ENCODE measurements at regions not wholly inside any gene's neighbourhood (a gene's known extent, or its start where the extent isn't known, plus 50 kb on each side); places are given as distances from the start of the nearest gene placed in this dataset.

DNA sequence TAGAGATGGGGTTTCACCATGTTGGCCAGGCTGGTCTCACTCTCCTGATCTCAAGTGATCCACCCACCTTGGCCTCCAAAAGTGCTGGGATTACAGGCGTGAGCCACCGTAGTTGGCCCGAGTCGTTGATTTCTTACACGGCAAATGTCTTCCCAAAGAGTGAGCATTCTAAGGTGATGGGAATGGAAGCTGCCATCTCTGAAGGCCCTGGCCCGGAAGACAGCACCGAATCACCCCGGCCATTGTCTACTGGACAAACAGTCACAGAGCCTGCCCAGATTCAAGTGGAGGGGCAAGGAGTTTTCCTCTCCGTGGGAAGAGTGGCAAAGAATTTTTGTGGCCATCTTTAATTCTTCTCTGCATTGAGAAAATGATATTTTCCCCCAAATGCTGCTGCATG lies 92.1 kb upstream of the AJAP1 start:
- Mint-ChIP-seq H3K27ac (no peak overlapping the region), H3K36me3 (ENCODE audit: insufficient read depth) (peaks cover 3% of the 10 kb centered on the region), H3K9me3 (no peaks in the 10 kb centered on the region), H3K4me3 (no peak overlapping the region), H3K4me1 (ENCODE audit: low read depth in 2 of 2) (peaks cover 0 to 3% of the 10 kb centered on the region in 2 donors), H3K27me3 (peaks cover 36 to 45% of the 10 kb centered on the region in 2 donors)
- DNase-seq, result no peak
- ATAC-seq (replicated peaks), result no peak

DNA sequence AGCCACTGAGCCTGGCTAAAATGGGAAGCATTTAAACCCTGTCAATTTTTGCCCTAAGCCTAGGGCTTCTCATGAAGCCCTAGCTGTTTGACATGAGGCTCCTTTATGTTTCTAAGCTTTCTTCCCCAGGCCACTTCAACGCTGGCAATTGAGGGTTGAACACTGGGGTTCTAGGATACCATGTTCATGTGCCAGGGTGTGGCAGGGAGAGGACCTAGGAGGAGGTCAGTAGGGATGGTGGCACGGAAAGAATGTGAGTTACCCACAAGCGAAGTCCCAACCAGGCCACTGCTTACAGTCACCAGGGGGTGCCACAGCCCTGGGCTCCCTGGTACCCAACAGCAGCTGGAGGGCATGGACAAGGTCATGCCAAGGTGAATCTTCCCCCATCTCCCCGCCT lies 90.8 kb upstream of the AJAP1 start:
- DNase-seq (no peak), ATAC-seq (replicated peaks) (no peak)
- Mint-ChIP-seq H3K27ac (no peak overlapping the region), H3K27me3 (peaks cover 36 to 53% of the 10 kb centered on the region in 2 donors), H3K4me1 (ENCODE audit: low read depth in 2 of 2) (peaks cover 0 to 3% of the 10 kb centered on the region in 2 donors), H3K36me3 (ENCODE audit: insufficient read depth) (peaks cover 3% of the 10 kb centered on the region), H3K9me3 (no peaks in the 10 kb centered on the region), H3K4me3 (no peak overlapping the region)

DNA sequence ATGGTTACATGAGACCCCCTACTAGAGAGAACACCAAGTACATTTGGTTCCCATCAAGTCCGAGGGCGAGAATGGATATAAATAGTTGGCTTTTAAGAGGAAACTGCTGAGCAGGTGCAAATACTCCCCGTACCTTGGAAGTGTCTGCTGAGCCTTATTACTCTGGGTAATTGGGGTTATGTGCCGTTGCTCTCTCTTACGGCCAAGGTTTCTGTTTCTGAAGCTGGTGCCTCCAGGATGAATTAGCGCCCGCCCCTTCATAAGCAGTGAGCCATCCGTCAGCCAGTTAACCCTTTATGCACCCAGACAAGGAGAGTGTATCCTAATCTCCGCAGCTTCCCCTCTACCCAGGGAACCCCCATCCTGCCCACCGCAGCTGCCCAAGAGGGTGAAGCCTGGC lies 90.4 kb upstream of the AJAP1 start:
- H3K4me3 Mint-ChIP-seq, result no peak overlapping the region
- no peaks in the 10 kb centered on the region for H3K9me3 Mint-ChIP-seq
- H3K27ac Mint-ChIP-seq, result no peak overlapping the region
- ATAC-seq (replicated peaks), result no peak
- DNase-seq, result no peak
- H3K36me3 Mint-ChIP-seq (ENCODE audit: insufficient read depth), result peaks cover 3% of the 10 kb centered on the region
- H3K4me1 Mint-ChIP-seq (ENCODE audit: low read depth in 2 of 2), result peaks cover 0 to 3% of the 10 kb centered on the region in 2 donors
- H3K27me3 Mint-ChIP-seq, result peaks cover 35 to 53% of the 10 kb centered on the region in 2 donors

DNA sequence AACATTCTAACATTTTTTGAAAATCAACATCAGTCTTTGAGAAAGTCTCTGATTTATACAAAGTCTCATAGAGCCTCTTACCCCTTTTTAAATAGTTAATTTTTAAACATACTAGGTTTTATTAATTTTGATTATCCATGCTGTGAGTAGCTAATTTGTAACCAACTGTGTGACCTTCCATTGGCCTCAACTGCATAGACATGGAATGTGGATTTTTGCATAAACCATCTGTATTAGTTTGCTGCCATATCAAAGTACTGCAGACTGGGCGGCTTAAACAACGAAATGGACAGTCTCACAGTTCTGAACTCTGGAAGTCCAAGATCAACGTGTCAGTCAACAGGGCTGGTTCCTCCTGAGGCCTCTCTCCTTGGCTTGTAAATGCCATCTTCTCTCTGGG lies 89.2 kb upstream of the AJAP1 start:
- H3K4me1 Mint-ChIP-seq (ENCODE audit: low read depth in 2 of 2), result peaks cover 0 to 3% of the 10 kb centered on the region in 2 donors
- peaks cover 34 to 48% of the 10 kb centered on the region in 2 donors for H3K27me3 Mint-ChIP-seq
- no peaks in the 10 kb centered on the region for H3K9me3 Mint-ChIP-seq
- ATAC-seq (replicated peaks) (no peak), DNase-seq (no peak)
- no peak overlapping the region for H3K4me3 Mint-ChIP-seq
- no peak overlapping the region for H3K27ac Mint-ChIP-seq
- peaks cover 3% of the 10 kb centered on the region for H3K36me3 Mint-ChIP-seq (ENCODE audit: insufficient read depth)

DNA sequence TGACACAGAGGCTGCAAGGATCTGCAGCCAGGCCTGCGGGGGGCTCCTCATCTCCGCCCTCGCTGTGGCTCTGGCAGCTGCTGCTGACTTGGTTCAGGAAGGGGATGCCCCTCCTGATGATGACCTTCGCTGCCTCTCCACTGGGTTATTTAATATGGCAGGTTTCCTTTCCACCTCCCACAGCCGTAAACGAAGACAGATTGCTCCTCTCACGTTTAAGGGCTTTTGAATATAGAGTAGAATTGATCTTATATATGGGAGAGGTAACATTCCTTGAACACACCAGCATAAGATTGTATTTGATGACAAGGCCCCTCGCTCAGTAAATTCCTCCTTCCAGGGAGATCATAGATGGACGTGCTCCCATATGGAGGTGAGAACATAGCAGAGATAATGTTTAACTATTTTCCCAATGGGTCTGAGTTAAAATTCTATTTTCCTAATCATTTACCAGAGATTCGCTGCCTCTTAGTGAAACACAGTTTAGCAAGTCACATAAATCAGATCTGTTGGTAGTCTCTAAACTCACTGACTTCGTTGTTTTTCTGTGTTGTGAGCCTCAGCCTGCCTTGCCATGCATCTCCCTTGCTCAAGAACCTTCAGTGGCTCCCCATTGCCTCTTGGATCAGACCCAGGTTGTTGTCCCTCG lies 88.5 kb upstream of the AJAP1 start:
- DNase-seq (no peak), ATAC-seq (replicated peaks) (no peak)
- Mint-ChIP-seq H3K27ac (no peak overlapping the region), H3K27me3 (peaks cover 34 to 46% of the 10 kb centered on the region in 2 donors), H3K4me1 (ENCODE audit: low read depth in 2 of 2) (peaks cover 0 to 3% of the 10 kb centered on the region in 2 donors), H3K9me3 (no peaks in the 10 kb centered on the region), H3K4me3 (no peak overlapping the region), H3K36me3 (ENCODE audit: insufficient read depth) (peaks cover 3% of the 10 kb centered on the region)

DNA sequence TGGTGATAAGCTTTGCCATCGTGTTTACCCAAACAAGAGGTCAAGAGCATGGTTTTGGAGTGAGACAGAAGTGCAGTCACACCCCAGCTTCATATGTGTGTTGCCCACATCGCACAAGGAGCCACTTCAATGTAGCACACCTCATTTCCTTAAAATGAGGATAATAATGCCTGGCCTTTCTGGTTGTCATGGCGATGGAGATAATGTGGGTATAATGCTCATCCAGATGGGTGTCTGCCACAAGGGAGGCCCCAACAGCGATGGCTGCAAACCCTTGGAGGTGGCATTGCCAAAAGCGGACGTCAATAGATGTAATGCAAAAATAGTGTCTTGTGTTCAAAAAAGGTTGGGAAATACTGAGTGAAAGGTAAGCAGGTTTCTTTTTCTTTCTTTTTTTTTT lies 83.1 kb upstream of the AJAP1 start:
- no peaks in the 10 kb centered on the region for H3K9me3 Mint-ChIP-seq
- no peaks in the 10 kb centered on the region for H3K4me1 Mint-ChIP-seq (ENCODE audit: low read depth in 2 of 2)
- peaks cover 13 to 35% of the 10 kb centered on the region in 2 donors for H3K27me3 Mint-ChIP-seq
- H3K4me3 Mint-ChIP-seq, result no peak overlapping the region
- no peak overlapping the region for H3K27ac Mint-ChIP-seq
- H3K36me3 Mint-ChIP-seq (ENCODE audit: insufficient read depth), result no peaks in the 10 kb centered on the region
- DNase-seq, result no peak
- no peak for ATAC-seq (replicated peaks)

DNA sequence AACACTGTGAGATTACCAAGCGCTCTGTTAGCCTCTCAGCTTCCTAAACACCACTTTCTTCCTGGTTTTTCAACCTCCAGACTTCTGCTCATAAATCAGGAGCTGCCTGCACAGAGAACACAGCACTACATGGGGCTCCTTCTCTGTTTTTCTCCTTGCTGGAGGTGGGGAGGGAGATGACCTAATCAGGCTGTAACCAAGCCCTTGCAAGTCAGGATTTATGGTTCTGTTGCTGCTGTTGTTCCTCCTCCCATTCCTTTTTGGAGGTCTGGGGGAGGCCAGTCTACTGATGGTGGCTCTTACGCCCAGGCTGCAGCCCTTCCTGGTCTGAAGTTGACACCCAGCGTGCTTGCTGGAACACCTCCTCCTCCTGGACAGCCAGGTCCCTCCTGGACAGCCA lies 80.9 kb upstream of the AJAP1 start:
- H3K27ac Mint-ChIP-seq, result no peak overlapping the region
- H3K27me3 Mint-ChIP-seq, result peaks cover 25 to 37% of the 10 kb centered on the region in 2 donors
- no peaks in the 10 kb centered on the region for H3K4me1 Mint-ChIP-seq (ENCODE audit: low read depth in 2 of 2)
- DNase-seq (no peak), ATAC-seq (replicated peaks) (no peak)
- no peaks in the 10 kb centered on the region for H3K9me3 Mint-ChIP-seq
- no peaks in the 10 kb centered on the region for H3K36me3 Mint-ChIP-seq (ENCODE audit: insufficient read depth)
- H3K4me3 Mint-ChIP-seq, result no peak overlapping the region

DNA sequence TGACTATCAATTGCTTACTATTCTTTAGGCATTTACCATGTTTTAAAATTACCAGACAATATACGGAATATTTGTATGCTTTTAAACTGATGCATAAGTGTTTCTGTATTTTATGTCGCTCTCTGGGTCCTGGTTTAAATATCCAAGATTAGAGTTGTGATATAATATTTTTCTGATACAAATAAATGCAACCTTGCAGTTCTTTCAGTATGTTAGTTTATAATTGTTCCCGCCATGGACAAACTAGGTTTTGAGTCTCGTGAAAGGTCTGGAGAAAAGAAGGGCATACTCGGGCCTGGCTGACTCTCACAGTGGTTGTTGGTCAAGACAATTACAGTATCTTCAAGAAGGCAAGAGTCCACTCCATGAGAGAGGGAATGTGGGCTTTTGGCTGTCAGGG lies 72.6 kb upstream of the AJAP1 start:
- no peaks in the 10 kb centered on the region for H3K4me1 Mint-ChIP-seq (ENCODE audit: low read depth in 2 of 2)
- ATAC-seq (replicated peaks), result no peak
- no peaks in the 10 kb centered on the region for H3K9me3 Mint-ChIP-seq
- no peaks in the 10 kb centered on the region for H3K36me3 Mint-ChIP-seq (ENCODE audit: insufficient read depth)
- no peak for DNase-seq
- no peak overlapping the region for H3K27ac Mint-ChIP-seq
- no peak overlapping the region for H3K4me3 Mint-ChIP-seq
- H3K27me3 Mint-ChIP-seq, result peaks cover 80 to 88% of the 10 kb centered on the region in 2 donors

DNA sequence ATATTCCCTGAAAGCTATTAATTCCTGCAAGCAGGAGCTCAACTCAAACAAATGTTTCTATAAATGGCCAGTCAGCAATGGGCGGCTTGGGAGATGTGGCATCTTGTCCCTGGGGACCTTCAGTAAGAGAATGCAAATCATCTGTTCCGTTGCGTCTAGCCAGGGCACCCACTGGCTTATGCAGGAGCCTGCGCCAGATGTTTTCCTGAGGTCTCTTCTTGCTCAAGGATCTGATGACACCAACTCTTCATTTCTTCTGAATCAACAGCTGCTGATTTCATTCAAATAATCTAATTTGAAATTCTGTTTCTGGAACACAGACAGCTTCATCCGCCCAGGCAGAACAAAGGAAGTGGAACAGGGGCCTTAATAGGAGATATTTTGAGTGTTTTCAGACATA lies 70.0 kb upstream of the AJAP1 start:
- Mint-ChIP-seq H3K36me3 (ENCODE audit: insufficient read depth) (no peaks in the 10 kb centered on the region), H3K9me3 (no peaks in the 10 kb centered on the region), H3K4me1 (ENCODE audit: low read depth in 2 of 2) (no peaks in the 10 kb centered on the region), H3K4me3 (no peak overlapping the region), H3K27me3 (peaks cover 62 to 70% of the 10 kb centered on the region in 2 donors), H3K27ac (no peak overlapping the region)
- no peak for ATAC-seq (replicated peaks)
- DNase-seq, result no peak

DNA sequence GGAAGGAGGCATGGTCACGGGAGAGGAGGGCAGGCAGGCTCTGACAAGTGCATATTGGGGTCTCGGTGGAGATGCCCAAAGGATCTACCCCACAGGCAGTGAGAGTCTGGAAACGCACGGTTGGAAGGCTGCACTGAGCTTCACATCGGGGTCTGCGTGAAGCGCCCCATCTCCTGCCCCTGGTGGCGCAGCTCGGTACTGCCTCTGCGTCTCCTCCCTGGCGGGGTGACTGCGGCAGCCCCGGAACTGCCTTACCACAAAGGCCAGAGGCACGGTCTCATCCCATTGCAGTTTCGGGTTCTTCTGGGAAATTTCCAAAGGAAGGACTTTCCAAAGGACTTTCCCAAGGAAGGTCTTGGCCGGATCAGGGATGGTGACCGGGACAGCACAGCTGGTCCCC lies 69.2 kb upstream of the AJAP1 start:
- no peak overlapping the region for H3K27ac Mint-ChIP-seq
- H3K4me1 Mint-ChIP-seq (ENCODE audit: low read depth in 2 of 2), result no peaks in the 10 kb centered on the region
- ATAC-seq (replicated peaks) (no peak), DNase-seq (peak in 2 of 3 experiments; percentile 1 to 26)
- H3K36me3 Mint-ChIP-seq (ENCODE audit: insufficient read depth), result no peaks in the 10 kb centered on the region
- no peak overlapping the region for H3K4me3 Mint-ChIP-seq
- no peaks in the 10 kb centered on the region for H3K9me3 Mint-ChIP-seq
- peaks cover 54 to 63% of the 10 kb centered on the region in 2 donors for H3K27me3 Mint-ChIP-seq

DNA sequence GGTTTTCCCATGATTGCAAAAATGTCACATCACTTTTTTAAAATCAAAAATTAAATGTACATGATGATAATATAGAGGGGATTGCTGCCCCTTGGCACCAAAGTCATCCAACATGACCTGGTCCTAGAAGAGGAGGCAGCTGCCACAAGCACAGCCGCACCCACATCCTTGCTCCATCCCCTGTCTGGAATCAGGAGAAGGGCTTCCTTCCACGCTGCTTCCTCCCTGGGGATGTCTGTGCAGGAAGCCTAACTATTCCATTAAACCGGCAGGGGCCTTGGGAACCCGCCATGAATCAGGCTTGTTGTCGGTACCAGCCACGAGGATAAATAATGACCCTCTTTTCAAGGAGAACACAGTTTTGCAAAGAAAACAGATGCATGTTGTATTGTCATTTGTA lies 68.7 kb upstream of the AJAP1 start:
- H3K4me1 Mint-ChIP-seq (ENCODE audit: low read depth in 2 of 2), result no peaks in the 10 kb centered on the region

DNA sequence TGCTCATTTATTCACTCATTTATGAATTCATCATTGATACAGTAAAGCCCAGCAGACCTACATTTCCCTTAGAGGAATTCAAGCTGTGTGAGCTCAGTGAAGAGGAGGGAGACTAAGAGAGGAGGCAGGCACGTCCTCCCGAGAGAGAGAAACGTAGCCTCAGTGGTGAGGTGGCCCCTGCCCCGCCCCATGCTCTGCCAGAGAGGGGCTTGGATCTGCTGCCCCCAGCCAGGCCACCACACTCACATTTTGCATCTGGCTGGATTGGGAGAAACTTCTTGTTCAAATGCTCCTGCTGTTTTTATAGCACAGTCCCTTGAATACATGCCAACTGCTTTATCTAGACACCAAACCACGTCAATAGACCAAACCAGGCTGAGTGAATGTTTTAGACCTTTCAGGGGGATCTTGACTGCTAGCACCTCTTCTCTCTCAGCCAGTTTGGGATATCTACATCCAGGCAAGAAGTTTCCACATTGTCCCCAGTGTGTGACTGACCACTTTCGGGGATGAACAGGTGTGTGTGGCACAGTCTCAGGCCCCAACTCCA lies 67.7 kb upstream of the AJAP1 start:
- no peaks in the 10 kb centered on the region for H3K36me3 Mint-ChIP-seq (ENCODE audit: insufficient read depth)
- H3K4me1 Mint-ChIP-seq (ENCODE audit: low read depth in 2 of 2), result no peaks in the 10 kb centered on the region
- no peak overlapping the region for H3K27ac Mint-ChIP-seq
- no peak overlapping the region for H3K4me3 Mint-ChIP-seq
- ATAC-seq (replicated peaks), result no peak
- no peaks in the 10 kb centered on the region for H3K9me3 Mint-ChIP-seq
- H3K27me3 Mint-ChIP-seq, result peaks cover 56 to 57% of the 10 kb centered on the region in 2 donors
- DNase-seq, result no peak

More for the DNA sequence above, 68.7 kb upstream of the AJAP1 start:
- H3K27me3 Mint-ChIP-seq, result peaks cover 53 to 60% of the 10 kb centered on the region in 2 donors
- H3K36me3 Mint-ChIP-seq (ENCODE audit: insufficient read depth), result no peaks in the 10 kb centered on the region
- DNase-seq (no peak), ATAC-seq (replicated peaks) (no peak)
- H3K27ac Mint-ChIP-seq, result no peak overlapping the region
- no peaks in the 10 kb centered on the region for H3K9me3 Mint-ChIP-seq
- no peak overlapping the region for H3K4me3 Mint-ChIP-seq

DNA sequence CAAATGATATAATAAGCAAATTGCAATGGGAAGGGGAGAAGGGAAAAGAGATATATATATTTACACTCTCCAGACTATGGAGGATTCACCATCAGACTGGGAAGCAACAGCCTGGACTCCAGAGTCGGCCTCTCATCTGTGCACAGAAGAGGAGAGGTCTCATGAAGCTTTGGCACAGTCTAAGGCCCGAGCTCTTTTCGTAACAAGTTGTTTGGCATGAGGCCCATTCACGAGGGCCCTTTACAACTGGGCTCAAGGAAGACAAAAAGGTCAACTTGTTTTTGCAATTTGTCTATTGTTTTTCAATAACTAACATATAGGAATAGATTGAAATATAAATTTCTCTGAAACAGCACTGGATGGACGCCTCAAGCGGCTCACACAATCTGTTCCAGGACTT lies 66.7 kb upstream of the AJAP1 start:
- no peaks in the 10 kb centered on the region for H3K36me3 Mint-ChIP-seq (ENCODE audit: insufficient read depth)
- H3K9me3 Mint-ChIP-seq, result no peaks in the 10 kb centered on the region
- no peak overlapping the region for H3K27ac Mint-ChIP-seq
- DNase-seq, result no peak
- ATAC-seq (replicated peaks), result no peak
- no peak overlapping the region for H3K4me3 Mint-ChIP-seq
- no peaks in the 10 kb centered on the region for H3K4me1 Mint-ChIP-seq (ENCODE audit: low read depth in 2 of 2)
- peaks cover 51 to 54% of the 10 kb centered on the region in 2 donors for H3K27me3 Mint-ChIP-seq

DNA sequence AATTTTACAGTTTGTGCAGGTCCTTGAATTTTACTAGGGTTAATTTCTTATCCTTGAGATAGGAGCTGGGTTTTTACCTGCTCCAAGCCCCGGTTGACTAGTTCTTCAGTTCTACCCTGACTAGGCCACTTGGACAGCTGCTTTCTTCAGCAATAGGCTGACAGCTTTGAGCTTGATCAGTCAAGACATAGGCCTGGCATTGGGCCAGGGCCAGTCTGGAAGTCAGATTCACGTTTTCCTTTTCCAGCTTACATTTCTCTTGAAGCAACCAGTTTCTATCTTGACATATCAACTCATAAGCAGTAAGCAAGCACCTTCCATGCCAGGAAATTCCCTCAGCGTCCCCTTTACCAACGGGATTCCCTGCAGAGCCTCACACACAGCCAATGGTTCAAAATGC lies 63.7 kb upstream of the AJAP1 start:
- DNase-seq (no peak), ATAC-seq (replicated peaks) (no peak)
- Mint-ChIP-seq H3K4me1 (ENCODE audit: low read depth in 2 of 2) (no peaks in the 10 kb centered on the region), H3K4me3 (no peak overlapping the region), H3K27me3 (peaks cover 25 to 31% of the 10 kb centered on the region in 2 donors), H3K27ac (no peak overlapping the region), H3K36me3 (ENCODE audit: insufficient read depth) (no peaks in the 10 kb centered on the region), H3K9me3 (no peaks in the 10 kb centered on the region)

Data from effector memory CD8-positive, alpha-beta T cell (primary cell).